GM12864 (cell line): ENCODE measurements at regions not wholly inside any gene's neighbourhood (a gene's known extent, or its start where the extent isn't known, plus 50 kb on each side); places are given as distances from the start of the nearest gene placed in this dataset.

Experiments
- DNase-seq: peaks from one replicate; pipeline ENCODE4 v3.0.0-alpha.2; 2011; ENCODE audit warnings: low read depth
- H3K4me3 ChIP-seq: 2 replicates; pipeline ENCODE4 v1.5.1; 2011; ENCODE audit warnings: mild to moderate bottlenecking, low read depth, low read length, control low read depth
- CTCF ChIP-seq: IDR thresholded peaks from 2 replicates; pipeline ENCODE4 v1.5.1; 2011; ENCODE audit warnings: low read depth, mild to moderate bottlenecking, moderate library complexity, low read length, control low read depth, inconsistent platforms; ENCODE audit errors: missing control alignments

- DNase-seq: no peak
- TF ChIP-seq CTCF: no peak
- no peak overlapping the region for H3K4me3 ChIP-seq
Measured at GRCh38 chr12:114757684-114758325, 73.8 kb upstream of the TBX3 start.

GRCh38 chr12:114752217-114752616, 68.2 kb upstream of the TBX3 start:
- H3K4me3 ChIP-seq: no peak overlapping the region
- TF ChIP-seq CTCF: no peak
- no peak for DNase-seq

- no peak for TF ChIP-seq CTCF
- DNase-seq: no peak
- H3K4me3 ChIP-seq: no peak overlapping the region
Measured at GRCh38 chr12:114751712-114752111, 67.7 kb upstream of the TBX3 start.

- DNase-seq: no peak
- no peak overlapping the region for H3K4me3 ChIP-seq
- no peak for TF ChIP-seq CTCF
Measured at GRCh38 chr12:114750917-114751316, 66.9 kb upstream of the TBX3 start.

- TF ChIP-seq CTCF: no peak
- no peak for DNase-seq
- H3K4me3 ChIP-seq: no peak overlapping the region
Measured at GRCh38 chr12:114749065-114749464, 65.1 kb upstream of the TBX3 start.

GRCh38 chr12:114747012-114747858, 63.3 kb upstream of the TBX3 start:
- DNase-seq: no peak
- no peak overlapping the region for H3K4me3 ChIP-seq
- no peak for TF ChIP-seq CTCF
